ENCODE measurements at regions not wholly inside any gene's neighbourhood (a gene's known extent, or its start where the extent isn't known, plus 50 kb on each side); places are given as distances from the start of the nearest gene placed in this dataset.

- no peak for DNase-seq
- H3K27ac ChIP-seq: no peak overlapping the region
- no peak overlapping the region for H3K4me3 ChIP-seq
- H3K27me3 ChIP-seq: no peaks in the 10 kb centered on the region
- intact Hi-C loops (cut with DNase I; ENCODE audit: low total_unique reads): loop anchor here (5.0 to 10.0 kb wide), 2 partner anchors 226 to 344 kb away; no protein-coding TSS in a partner anchor
- TF ChIP-seq CTCF (IDR thresholded peaks at IDR 0.05): no peak
- H3K4me1 ChIP-seq: no peaks in the 10 kb centered on the region
- no peaks in the 10 kb centered on the region for H3K36me3 ChIP-seq
- no peaks in the 10 kb centered on the region for H3K9me3 ChIP-seq
Measured at GRCh38 chr16:72468582-72468981, 296.6 kb upstream of the PMFBP1 start.

- H3K27me3 ChIP-seq: no peaks in the 10 kb centered on the region
- H3K4me1 ChIP-seq: no peaks in the 10 kb centered on the region
- intact Hi-C loops (cut with DNase I; ENCODE audit: low total_unique reads): loop anchor here (5.0 to 10.0 kb wide), 2 partner anchors 225 to 342 kb away; no protein-coding TSS in a partner anchor
- no peak overlapping the region for H3K27ac ChIP-seq
- no peak overlapping the region for H3K4me3 ChIP-seq
- DNase-seq: no peak
- peak; percentile 55 to 56 for TF ChIP-seq CTCF (IDR thresholded peaks at IDR 0.05)
- H3K36me3 ChIP-seq: no peaks in the 10 kb centered on the region
- H3K9me3 ChIP-seq: no peaks in the 10 kb centered on the region
Measured at GRCh38 chr16:72467157-72467759, 295.3 kb upstream of the PMFBP1 start.

GRCh38 chr16:72464597-72465368 is 292.8 kb upstream of the PMFBP1 start:
- no peaks in the 10 kb centered on the region for H3K36me3 ChIP-seq
- H3K27me3 ChIP-seq: no peaks in the 10 kb centered on the region
- H3K4me3 ChIP-seq: no peak overlapping the region
- H3K4me1 ChIP-seq: no peaks in the 10 kb centered on the region
- no peaks in the 10 kb centered on the region for H3K9me3 ChIP-seq
- intact Hi-C loops (cut with DNase I; ENCODE audit: low total_unique reads): loop anchor here (5.0 to 10.0 kb wide), 2 partner anchors 222 to 340 kb away; no protein-coding TSS in a partner anchor
- no peak for TF ChIP-seq CTCF (IDR thresholded peaks at IDR 0.05)
- no peak overlapping the region for H3K27ac ChIP-seq
- no peak for DNase-seq

- Histone ChIP-seq H3K4me1 (no peaks in the 10 kb centered on the region), H3K9me3 (no peaks in the 10 kb centered on the region), H3K27me3 (no peaks in the 10 kb centered on the region), H3K4me3 (no peak overlapping the region), H3K27ac (no peak overlapping the region), H3K36me3 (no peaks in the 10 kb centered on the region)
- no peak for DNase-seq
- TF ChIP-seq CTCF (IDR thresholded peaks at IDR 0.05): no peak
- intact Hi-C loops (cut with DNase I; ENCODE audit: low total_unique reads): loop anchor here (10.0 kb wide), 1 partner anchor 339 kb away; no protein-coding TSS in a partner anchor
Measured at GRCh38 chr16:72464052-72464451, 292.1 kb upstream of the PMFBP1 start.

GRCh38 chr16:72458035-72458434 is 286.1 kb upstream of the PMFBP1 start:
- no peak for TF ChIP-seq CTCF (IDR thresholded peaks at IDR 0.05)
- intact Hi-C loops (cut with DNase I; ENCODE audit: low total_unique reads): no loop called here
- H3K27me3 ChIP-seq: no peaks in the 10 kb centered on the region
- no peak overlapping the region for H3K4me3 ChIP-seq
- H3K4me1 ChIP-seq: no peaks in the 10 kb centered on the region
- DNase-seq: no peak
- no peak overlapping the region for H3K27ac ChIP-seq
- peaks cover 0 to 10% (median 4%) of the 10 kb centered on the region in 3 donors for H3K9me3 ChIP-seq
- H3K36me3 ChIP-seq: no peaks in the 10 kb centered on the region

Measured in tibial artery (tissue), 4 donors.